NCI-H526 (cell line): ENCODE measurements at regions not wholly inside any gene's neighbourhood (a gene's known extent, or its start where the extent isn't known, plus 50 kb on each side); places are given as distances from the start of the nearest gene placed in this dataset.

ENCODE experiments used
- DNase-seq, 2 experiments: peaks; one replicate each; lab custom pipeline; 2025; lab: John Stamatoyannopoulos, UW

DNA sequence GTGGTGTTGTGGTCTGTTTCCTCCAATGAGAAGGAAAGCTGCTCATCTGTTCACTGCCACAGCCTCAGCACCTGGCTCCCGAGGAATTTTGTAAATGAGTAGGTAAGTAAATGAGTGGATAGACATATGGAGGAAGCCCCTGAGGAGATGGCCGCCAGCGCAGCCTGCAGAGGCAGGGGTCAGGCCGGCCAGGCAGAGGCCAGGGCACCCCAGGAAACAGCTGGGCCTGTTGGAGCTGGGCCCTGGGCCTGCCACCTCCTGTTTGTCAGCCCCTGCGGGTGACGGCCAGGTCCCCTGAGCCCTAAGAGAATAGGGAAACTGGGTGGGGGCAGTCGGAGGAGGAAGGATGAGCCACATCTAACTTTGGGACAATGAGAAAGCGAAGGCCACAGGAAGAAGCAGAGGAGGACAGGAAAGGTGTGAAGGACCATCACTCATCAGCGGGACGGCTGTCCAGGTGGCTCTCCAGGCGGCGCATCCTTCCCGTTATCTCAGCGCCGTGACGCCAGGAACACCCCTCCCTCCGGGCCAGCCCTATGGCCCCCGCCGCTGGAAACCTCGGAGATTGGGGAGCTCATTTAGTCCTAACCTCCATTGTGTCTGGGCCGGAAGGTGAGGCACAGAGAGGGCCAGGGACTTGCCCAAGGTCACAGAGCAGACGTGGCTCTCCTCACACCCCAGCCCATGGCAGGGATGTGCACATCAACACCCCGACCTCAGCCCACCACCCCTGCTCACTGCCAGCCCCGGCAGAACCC is 142.3 kb upstream of the UNC5B start:
- DNase-seq = no peak

DNA sequence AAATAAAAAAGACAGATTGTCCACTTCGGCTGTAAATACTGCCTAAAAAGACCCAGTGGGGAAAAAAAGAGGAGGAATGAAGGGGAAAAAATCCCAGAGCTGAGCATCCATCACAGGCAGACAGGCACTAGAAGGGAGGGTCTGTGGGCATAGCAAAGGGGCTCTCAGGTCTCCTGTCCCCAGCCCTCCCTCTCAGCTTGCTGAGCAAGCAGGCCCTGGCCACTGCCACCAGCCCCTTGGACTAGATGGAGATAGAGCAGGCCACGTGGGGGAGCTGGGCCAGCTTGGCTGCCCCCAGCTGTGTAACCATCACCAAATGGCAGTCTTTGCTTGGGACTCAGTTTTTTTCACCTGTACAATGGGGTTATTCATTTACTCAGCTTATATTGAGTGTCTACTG is 141.6 kb upstream of the UNC5B start:
- no peak for DNase-seq

DNA sequence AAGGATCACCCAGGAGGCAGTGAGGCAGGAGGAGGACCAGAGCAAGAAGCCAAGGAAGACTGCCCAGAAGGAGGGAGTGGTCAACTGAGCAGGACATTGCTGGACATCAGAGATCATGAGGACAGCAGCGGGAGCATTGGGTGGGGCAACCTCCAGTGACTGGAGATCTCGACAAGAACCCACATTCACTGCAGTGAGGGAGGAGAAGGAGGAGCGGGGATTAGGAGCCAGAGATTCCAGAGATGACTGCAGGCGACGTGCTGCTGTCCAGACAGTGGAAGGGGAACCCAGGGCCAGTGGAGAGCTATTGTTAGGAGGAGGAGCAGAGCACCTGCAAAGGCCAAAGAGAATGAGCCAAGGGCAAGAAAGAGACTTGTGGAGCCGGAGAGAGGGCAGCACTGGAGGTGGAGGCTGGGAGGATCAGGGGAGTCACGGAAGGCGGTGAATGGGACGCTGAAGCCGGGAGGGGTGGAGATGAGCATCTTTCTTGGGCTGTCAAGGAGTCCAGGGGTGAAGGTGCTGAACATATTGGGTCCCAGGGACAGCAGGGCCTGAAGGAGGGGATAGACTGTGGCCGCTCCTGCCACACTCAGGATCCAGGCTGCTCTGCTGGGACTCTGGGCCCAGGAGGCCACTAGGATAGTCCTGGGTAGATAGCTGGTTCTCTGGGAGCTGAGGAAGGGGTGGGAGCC is 140.1 kb upstream of the UNC5B start:
- no peak for DNase-seq

DNA sequence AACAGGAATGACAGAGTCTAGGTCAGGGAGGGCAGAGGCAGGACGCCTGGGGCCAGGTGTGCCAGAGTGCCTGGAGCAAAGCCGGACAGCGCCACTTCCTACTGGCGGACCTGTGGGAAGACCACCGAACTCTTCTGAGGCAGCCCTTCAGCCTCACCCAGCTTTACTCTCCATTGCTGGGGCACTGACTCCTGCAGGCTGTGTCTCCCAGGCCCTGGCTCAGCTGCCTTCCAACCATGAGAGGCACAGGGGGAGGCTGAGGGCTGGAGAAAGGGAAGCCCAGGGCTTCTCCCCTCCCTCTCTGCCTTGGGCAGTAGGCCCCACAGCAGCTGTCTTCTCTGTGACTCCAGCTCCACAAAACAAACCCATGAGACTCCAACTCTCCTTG is 139.6 kb upstream of the UNC5B start:
- no peak for DNase-seq

DNA sequence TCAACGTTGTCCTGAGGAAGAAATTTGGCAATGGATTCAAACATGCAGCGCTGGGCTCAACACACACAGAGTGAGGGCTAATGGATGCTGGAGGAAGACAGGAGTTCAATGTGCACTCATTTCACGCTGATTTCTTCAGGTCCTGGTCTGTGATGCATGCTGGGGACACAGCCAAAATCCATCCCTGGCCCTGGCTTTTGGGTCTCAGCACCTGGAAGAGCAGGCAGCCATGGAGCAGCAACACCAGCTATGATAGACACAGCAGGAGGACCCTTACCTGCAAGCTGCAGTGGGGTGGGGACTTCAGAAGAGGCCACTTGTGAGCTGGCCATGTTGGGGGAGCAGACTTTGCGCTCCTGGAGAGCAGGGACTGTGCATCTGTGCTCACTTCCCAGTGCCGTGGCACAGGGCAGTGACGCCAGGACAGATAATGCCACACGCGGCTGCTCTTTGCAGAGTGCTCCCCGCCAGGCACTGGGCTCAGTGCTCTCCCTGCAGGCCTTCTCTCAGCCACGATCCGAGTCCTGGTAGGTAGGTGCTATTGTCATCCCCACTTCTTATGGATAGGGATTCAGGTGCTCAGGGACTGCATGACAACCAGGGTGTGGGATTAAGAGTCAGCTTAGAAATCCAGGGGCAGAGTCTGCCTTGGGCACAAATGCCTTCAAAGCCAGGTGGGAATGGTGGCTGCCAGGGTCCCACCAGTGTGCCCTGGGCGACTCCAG is 138.8 kb upstream of the UNC5B start:
- DNase-seq = no peak

DNA sequence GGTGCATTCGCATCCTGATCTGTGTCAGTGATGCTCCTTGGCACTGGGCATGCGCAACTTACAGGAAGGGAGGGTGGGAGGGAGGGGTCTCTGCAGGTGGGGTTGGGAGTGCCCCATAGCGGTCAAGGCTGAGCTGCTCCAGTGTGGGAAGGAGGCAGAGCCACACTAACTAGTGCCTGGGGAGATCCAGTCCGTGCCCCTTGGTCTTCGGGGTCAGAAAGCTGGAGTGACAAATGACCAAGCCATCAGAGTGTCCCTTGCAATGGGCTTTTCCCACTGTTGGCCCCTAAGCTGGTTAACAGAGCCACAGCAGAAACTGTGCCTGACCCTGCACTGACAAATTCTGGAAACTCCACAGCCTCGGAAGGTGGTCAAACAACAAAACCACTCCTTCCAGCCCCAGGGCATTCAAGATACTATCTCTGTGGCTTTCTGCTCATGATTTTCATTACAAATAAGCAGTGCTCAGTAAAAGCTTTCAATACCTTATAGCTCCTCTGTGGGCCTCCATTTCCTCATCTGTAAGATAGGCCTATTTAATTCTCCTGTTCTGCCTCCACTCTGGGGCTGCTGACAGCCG is 138.1 kb upstream of the UNC5B start:
- peak in 1 of 2 experiments; percentile 8 for DNase-seq

DNA sequence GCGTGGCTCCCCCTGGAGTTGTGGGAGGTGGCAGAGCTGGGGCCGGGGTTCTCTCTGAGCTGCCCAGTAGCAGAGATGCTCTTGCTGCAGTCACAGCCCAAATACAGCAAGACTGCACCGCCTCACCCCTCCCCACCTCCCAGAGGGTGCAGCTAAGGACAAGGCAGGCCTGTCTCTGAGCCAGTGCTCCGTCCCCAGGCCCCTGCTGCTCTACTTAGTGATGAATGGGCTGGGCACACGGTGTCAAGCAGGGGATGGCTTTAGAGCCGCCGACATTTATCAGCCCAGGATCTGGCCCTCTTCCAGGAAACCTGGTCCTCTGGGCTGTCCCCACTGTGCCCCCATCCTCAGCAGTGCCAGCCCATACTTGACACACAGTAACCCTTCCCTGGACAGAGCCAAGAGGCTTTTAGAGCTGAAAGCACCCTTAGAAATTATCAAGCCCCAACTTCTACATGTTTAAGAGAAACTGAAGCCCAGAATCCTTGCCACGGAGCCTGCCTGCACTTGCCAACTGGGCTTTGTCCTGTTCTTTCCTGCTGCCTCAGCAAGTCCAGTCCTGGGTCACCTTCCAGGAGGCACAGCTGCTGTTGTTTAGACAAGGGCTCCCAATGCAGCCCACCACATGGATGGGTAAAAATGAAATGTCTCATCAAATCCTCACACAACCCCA is 137.1 kb upstream of the UNC5B start:
- no peak for DNase-seq

DNA sequence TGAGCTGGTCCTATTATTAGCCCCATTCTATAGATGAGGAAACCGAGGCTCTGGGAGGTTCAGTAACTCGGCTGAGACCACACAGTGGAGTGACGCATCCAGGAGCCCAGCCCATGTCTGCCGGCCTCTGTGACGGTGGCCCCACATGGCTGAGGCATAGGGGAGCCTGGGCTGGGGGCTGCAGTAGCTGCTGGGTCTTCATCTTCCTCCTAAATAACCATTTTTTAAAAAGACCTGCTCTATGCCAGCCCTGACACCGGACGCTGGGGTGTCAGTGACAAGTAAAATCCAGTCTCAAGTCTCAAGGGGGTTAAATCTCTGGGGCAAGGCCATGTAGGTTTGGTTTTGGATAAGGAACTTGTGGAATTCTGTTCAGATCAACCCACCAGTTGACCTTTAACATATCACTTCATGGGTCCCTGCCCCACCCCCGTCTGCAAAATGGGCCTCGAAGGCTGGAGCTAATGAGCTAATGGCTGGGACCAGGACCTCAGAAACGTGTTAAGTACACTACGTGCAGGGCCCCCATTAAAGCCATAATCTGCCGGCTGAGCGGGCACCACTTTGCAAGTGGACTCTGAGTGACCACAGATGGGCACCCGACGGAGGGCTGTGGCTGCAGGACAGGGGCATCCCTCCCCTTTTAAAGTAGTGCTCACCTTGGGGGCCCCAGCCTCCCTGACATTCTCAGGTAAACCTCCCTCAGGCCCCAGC is 136.5 kb upstream of the UNC5B start:
- DNase-seq = no peak

DNA sequence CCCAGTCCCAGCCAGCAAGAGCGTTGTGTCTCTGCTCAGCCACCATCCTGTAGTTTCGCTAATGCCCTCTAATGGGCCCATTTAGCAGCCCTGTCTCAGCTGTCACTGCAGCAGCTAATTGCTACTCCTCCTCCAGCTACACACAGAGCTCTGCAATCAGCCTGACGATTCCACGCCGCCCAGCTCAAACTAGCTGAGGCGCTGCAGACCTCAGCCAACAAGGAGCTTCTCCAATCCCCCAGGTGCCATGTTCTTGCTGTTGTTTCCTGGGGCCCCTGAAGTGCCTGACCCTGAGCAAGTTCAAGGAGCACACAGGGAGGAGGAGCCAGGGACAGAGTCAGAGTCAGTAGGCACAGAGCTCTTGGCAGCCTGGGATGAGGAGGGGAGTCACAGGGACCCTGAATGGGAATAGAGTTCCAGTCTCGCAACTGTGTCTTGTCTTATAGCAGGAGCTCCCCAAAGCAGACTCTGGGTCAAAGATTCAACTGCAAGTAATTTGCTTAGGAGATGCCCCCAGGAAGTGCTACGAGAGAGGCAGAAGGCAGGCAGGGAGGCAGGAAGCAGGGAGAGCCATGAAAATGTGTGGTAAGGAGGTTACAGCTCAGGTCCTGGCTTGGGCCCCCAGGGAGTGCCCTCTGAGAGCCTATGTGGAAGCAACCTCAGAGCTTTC is 135.8 kb upstream of the UNC5B start:
- no peak for DNase-seq

DNA sequence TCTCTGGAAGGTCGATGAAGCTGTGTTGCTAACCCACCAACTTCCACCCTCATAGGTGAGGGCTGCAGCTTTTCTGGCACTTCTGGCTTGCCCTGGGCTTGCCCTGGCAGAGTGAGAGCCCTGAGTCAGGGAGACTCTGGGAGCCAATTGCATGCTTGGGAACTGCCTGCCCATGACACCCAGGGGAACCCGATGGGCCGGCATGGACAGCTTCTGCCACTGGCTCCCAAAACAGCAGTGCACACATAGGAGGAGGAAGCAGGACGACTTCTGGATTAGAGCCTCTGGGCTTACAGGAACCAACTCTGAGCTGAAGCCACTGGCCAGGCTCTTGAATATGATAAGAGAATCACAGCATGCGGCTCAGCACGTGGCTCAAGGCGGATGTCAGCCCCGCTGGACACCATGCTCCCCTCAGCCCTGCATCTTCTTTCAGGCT is 135.2 kb upstream of the UNC5B start:
- no peak for DNase-seq

DNA sequence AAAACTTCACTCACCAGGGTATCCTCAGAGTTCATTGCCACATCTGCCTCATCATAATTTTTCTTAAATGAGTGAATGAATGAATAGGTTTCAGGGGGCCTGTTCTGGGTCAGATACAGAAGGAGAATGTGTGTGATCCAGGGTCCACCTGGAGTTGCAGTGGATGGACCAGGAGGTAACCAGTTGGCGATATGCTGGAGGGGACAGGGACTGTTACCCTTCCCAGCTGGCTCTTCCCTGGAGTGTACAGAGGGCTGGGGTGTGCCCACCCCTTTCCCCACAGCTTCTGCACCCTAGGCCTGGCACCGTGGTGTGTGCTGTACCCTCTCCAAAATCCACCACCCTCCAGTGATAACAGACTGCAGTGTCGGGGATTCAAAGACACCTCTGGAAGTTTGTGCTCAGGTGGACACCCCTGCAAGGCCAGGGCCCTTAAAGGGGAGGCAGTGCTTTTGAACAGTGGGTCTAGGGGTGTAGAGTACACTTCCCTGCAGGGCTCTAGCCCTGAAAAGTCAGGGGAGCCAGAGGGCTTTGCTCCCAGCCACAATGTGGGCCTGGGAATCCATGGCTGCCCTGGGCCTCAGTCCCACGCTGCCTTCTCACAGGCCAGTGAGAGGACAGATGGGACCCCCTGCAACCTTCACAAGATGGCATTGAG is 134.4 kb upstream of the UNC5B start:
- DNase-seq = no peak

DNA sequence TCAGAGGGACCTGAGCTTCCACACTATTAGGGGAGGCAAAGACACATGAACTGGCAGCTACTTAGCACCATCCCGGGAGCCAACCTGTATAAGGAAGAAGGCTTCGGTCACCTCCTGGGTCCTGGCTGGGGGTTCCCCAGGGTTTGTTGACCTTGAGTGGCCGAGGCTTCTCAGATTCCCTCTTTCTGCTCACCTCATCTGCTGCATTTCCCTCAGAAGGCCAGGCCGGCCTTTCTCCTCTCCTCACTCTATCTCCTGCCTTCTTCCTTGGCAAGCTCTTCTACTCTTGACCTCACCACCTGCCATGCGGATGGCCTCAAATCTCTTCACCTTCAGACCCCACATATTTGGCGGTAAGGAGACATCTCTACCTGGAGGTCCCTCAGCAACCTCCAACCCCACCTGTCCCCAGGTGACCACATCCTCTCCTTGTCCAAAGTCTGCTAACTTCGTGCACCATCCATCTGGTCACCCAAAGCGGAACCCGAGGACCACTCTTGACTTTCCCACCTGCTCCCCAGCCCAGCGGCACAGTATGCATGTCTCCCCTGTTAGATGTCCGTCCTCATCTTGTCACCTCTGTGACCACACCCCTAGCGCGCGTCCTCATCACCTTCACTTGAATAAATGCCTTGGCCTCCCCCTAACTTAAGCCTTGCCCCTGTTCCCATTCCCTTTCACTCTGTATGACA is 133.8 kb upstream of the UNC5B start:
- DNase-seq = no peak

DNA sequence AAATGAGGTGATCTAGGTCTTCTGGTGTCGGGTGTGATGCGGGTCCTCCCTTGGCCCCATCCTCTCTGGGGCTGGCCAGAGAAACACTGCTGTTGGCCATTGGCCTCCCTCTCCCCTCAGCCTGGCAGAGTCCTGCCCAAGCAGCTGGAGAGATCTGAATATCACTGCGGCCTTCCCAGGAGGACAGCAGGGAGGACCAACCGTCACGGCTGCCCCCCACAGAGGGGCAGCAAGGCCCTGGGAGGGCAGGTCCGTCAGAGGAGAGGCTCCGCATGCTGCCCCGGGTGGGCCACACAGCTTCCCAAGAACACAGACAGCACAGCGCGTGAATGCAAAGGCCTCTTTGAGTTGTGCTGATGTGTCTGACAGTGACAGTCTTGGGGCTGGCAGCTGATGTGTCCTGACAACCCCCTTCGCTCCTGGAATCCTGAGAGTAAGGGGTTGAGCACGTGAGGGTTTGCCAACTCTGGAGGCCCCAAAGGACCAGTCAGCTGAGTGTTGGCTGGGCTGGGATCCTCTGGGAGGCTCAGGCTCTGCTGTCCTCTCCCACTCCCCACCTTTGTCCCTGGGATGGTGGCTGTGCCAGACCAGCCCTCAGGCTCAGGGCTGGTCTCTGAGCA is 132.5 kb upstream of the UNC5B start:
- DNase-seq = no peak

DNA sequence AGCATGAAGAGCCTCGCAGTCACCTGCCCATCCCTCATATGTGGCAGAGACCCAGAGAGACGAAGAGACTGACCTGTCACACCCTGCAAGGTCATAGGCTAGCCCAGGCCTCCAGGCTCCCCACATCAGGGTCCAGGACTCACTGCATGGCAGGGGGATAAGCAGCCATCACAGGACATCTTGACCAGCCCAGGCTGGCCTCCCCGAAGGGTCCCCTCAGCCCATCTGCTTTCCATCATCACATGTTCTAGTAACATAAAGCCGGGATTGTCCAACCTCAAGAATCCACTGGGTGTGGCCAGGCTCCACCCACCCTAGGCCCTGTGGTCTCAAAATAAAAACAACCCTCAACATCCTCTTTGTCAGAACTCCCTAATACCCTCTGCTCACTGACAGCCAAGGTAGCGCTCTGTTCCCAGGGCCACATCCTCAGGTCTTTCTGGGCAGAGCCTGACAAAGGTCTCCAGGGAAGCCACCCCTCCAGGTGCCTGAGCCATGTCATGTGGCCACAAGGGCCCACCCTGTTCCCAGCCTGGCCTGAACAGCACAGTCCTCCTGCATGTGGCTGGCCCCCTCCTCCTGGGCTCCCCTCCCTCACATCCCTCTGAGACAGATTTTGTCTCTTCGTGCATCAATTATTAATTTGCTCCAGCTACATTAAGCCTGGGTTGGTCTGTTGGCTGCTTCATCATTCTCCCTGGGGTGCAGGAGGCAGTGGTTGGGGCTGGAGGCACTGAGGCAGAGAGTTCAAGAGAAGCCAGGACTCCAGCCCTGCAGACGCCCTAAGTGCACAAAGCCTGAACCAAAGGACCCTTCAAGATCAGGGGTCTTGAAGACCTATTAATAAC is 131.8 kb upstream of the UNC5B start:
- DNase-seq = no peak

DNA sequence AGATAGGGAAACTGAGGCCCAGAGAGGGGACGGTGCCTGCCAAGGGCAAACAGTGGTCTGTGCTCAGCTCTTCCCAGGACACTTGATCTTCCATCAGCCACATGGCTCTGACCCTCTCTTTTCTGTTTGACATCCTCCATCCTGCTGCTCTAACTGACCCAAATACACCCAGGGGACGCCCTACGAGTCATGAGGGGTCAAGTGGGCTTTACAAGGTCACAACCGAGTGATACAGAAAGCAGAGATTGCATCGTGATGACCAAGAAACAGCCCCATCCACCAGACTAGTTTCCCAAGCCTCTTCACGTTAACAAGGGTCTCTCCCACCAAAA is 131.2 kb upstream of the UNC5B start:
- no peak for DNase-seq

DNA sequence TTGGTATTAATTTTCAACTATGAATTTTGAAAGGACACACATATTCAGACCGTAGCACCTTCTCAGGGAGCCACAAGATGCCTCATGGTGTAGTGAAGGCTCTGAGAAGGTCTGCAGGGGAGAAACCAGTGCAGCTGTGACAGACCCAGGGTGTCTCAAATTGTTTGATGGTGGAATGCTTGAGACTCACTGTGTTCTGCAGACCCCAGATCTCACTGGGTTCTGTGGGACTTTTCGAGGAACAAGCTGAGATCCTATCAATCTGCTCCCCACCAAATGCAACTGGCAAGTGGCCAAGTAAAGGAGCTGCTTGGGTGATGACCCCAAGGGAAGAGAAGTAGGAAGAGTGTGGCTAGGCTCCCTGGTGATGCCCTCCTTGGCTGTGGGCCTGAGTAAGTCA is 130.5 kb upstream of the UNC5B start:
- no peak for DNase-seq

DNA sequence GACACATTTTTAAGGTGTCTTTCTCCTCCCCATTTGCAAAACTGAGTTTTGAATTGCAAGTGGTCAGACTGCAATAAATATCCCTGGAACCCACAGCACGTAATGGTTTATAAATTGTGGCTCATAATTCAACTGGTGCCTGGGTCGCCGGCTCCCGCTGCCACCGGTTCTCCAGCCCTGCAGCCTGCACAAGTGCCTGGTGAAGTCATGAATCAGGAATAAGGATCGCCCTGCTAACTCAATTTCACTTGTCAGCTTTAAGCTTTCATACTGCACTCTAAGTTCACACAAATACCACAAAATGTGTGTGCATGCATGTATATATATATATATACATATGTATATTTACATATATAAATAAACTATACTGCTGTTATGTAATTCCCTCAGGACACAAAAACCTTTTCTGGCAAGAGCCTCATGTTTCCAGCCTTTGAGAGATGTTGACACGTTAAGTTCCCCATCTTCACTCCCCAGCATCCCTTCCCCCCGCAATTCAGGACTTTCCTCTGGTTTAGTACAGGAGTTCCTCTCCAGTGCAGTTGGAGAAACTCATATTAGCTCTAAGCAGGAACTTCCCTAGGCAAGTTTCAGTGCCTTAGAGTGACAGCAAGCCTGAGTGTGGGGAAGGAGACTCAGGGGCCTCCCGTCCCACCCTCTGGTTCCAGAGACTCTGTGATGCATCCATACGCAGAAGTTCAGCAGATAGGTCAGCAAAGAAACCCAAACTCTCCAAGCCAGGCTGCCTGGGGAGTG is 129.2 kb upstream of the UNC5B start:
- peak in 1 of 2 experiments; percentile 9 for DNase-seq

DNA sequence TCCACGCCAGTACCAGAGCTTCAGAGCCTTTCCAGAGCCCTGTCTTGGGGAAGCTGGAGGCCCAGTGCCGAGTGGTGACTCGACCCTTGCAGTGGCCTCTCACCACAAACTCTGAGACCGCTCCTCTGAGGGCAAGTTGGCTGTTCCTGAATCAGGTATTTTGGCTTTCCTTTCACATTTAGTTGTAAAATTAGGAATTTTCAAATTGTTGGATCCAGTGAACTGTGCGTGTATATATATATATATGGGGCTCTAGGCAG is 128.7 kb upstream of the UNC5B start:
- DNase-seq = no peak
